ENCODE measurements at regions not wholly inside any gene's neighbourhood (a gene's known extent, or its start where the extent isn't known, plus 50 kb on each side); places are given as distances from the start of the nearest gene placed in this dataset.

- DNase-seq (ENCODE audit: low spot score) = no peak
- in situ Hi-C loops (cut with MboI; ENCODE audit: low sequenced_read_pairs, unreplicated experiment) = no loop called here
- no peak for TF ChIP-seq CTCF (IDR thresholded peaks at IDR 0.05; ENCODE audit: borderline replicate concordance, control extremely low read depth, extremely low read depth, insufficient read depth, missing control alignments)
Observed at GRCh38 chr2:149988361-149988760, 400.8 kb upstream of the MMADHC start.

GRCh38 chr2:149986861-149987260 lies 399.3 kb upstream of the MMADHC start:
- no peak for TF ChIP-seq CTCF (IDR thresholded peaks at IDR 0.05; ENCODE audit: borderline replicate concordance, control extremely low read depth, extremely low read depth, insufficient read depth, missing control alignments)
- in situ Hi-C loops (cut with MboI; ENCODE audit: low sequenced_read_pairs, unreplicated experiment) = no loop called here
- no peak for DNase-seq (ENCODE audit: low spot score)

GRCh38 chr2:149984311-149984710 lies 396.7 kb upstream of the MMADHC start:
- in situ Hi-C loops (cut with MboI; ENCODE audit: low sequenced_read_pairs, unreplicated experiment) = no loop called here
- no peak for TF ChIP-seq CTCF (IDR thresholded peaks at IDR 0.05; ENCODE audit: borderline replicate concordance, control extremely low read depth, extremely low read depth, insufficient read depth, missing control alignments)
- no peak for DNase-seq (ENCODE audit: low spot score)

- DNase-seq (ENCODE audit: low spot score) = no peak
- in situ Hi-C loops (cut with MboI; ENCODE audit: low sequenced_read_pairs, unreplicated experiment) = no loop called here
- TF ChIP-seq CTCF (IDR thresholded peaks at IDR 0.05; ENCODE audit: borderline replicate concordance, control extremely low read depth, extremely low read depth, insufficient read depth, missing control alignments) = no peak
Observed at GRCh38 chr2:149972066-149972465, 384.5 kb upstream of the MMADHC start.

GRCh38 chr2:149954981-149955600 lies 367.5 kb upstream of the MMADHC start:
- no peak for DNase-seq (ENCODE audit: low spot score)
- in situ Hi-C loops (cut with MboI; ENCODE audit: low sequenced_read_pairs, unreplicated experiment) = no loop called here
- no peak for TF ChIP-seq CTCF (IDR thresholded peaks at IDR 0.05; ENCODE audit: borderline replicate concordance, control extremely low read depth, extremely low read depth, insufficient read depth, missing control alignments)

- in situ Hi-C loops (cut with MboI; ENCODE audit: low sequenced_read_pairs, unreplicated experiment) = no loop called here
- DNase-seq (ENCODE audit: low spot score) = no peak
- TF ChIP-seq CTCF (IDR thresholded peaks at IDR 0.05; ENCODE audit: borderline replicate concordance, control extremely low read depth, extremely low read depth, insufficient read depth, missing control alignments) = no peak
Observed at GRCh38 chr2:149953627-149954026, 366.1 kb upstream of the MMADHC start.
